SHP77 (cell line): ENCODE measurements at regions not wholly inside any gene's neighbourhood (a gene's known extent, or its start where the extent isn't known, plus 50 kb on each side); places are given as distances from the start of the nearest gene placed in this dataset.
A peak's percentile ranks its signal among the peaks of the same experiment; 100 is the strongest.

Experiments used
- DNase-seq, 2 experiments: peaks; one replicate each; lab custom pipeline; 2025; lab: John Stamatoyannopoulos, UW

DNA sequence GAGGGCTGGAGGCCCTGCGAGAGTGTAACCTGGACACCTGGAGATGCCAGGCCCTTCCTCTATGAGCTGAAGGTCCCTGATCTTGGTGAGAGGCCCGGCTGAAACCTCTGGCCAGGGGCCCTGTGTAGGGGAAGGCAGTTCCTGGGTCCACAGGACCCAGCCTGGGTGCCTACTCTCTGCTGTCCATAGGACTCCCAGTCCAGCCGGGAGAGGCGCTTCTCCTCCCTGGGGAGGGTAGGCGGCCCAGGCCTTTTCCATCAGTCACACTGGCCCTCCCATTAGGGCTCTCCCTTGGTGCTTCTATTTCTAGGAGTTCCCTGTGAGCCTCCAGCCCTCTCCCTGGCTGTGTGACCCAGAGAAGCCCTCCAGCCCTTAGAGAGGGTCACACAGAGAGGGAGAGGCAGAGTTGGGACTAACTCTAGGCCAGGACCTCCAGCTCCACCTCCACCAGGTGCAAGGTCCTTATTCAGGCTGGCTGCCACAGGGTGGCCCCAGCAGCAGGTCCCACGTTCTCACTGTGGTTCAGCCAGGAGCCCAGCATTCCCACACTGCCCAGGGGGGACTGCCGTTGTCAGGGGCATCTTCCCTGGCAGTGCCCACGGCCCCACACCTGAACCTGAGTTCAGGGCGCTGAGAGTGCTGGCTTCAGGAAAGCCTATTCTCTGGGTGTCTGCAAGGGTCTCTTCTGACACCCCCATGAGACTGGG lies 146.8 kb downstream of the SMAD6 start:
- DNase-seq: no peak

DNA sequence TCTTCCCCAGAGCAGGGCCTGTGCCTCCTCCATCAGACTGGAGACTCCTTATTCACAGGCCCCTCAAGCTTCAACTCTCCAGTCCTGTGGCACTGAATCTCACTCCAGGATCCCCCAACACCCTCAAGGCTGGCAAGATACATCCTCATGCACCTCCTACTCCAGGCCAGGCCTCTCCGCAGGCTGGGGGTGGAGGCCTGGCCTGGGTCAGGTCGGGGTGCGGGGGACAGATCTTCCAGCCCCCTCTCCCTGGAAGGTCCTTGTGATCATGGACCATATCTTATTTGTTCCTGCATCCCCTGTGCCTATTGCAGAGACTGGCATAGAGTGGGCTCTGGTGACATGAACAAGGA lies 147.3 kb downstream of the SMAD6 start:
- DNase-seq: no peak

DNA sequence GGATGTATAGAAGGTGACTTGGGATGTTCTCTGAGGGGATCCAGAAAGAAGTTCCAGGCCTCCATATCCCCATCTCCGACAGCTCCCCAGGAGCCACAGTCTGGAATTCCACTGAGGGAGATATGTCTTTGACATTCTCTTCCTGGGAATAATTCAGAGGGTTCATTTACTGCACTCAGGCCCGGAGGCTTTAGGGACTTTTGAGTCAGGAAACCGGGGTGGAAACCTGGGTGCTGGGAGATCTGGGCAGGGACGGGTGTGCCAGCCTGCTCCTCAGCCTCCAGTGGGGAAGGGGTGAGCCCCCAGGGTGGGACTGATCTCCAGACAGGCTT lies 147.7 kb downstream of the SMAD6 start:
- DNase-seq: no peak

DNA sequence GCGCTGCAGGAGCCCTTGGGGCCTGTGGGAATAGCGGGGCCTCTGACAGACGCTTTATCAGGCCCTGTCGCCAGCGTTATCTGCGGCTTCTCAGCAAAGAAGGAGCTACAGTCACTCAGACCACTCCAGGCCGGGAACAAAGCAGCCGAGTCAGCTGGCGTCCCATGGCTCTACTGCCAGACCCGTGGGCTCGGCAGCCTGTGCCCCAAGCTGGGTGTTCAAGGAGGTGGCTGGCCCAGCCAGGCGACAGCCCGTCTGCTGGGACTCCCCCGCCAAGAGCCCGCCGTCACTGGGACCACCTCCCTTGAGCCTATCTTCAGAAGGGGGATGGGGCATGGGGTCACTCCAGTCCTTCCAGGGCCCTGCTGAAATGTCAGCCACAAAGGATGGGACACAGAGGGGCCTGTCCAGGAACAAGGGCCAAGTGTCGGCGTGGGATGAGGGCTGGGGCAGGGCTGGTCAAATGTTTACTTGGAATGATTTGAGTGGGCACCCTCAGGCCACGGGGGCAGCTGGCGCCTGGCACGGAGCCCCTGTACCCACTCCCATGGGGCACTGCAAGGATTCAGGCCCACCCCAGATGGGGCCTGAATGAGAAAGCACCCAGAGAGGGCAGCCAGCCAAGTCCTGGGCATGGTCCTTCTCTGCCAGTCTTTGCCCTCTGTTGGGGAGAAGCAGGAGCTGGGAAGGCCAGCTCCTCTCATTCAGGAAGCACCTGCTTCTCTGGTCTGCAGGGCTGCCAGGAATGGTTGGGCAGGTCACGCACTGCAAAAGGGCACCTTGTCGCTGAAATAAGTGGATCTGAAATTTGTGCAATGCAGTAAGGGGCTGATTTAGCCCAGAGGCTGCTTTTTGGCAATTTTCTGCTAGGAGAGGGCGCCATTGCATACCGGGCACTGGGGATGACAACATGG lies 148.3 kb downstream of the SMAD6 start:
- DNase-seq: no peak

DNA sequence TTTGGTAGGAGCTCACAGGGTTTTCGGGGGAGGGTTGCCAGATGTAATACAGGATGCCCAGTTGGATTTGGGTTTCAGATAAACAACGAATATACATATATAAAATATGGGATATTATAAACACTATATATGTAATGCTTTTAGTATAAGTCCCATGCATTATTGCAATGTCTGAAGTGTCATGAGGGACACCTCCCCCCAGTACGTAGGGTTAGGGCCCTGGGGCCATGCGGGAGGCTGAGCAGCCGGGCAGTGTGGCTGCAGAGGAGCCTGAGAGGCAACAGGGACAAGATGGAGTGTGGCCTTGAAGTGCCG lies 148.9 kb downstream of the SMAD6 start:
- DNase-seq: no peak

DNA sequence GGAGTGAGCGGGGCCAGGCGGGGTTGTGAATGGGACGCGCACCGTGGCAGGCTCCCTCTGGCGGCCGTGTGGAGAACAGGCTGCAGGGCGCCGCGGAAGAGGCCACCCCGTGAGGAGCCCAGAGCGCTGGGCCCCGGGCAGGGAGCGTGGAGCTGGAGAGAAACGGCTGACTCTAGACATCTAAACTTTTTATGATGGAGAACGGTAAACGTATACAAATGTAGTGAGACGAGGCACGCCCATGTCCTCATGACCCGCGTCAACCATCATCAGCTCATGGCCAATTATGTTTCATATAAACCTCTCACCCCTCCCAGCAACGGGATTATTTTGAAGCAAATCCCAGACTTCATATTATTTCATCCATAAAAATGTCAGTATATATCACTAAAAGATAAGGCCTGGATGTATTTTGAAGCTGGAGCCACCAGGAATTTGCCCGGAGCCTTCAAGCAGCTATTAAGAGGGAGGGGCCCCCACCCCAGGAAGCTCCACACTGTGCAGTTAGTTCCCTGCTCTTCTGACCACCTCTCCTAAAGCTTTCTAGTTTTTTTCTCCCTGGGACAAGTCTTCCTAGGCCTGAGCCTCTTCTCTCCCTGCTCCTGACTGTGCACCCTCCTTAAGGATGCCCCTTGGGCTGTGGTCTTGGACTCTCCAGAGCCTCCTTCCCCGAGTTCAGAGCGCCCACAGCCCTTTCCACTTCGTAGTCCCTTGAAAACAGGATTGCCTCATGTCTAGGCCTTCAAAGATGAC lies 149.5 kb downstream of the SMAD6 start:
- DNase-seq: peak; percentile 70 to 82

DNA sequence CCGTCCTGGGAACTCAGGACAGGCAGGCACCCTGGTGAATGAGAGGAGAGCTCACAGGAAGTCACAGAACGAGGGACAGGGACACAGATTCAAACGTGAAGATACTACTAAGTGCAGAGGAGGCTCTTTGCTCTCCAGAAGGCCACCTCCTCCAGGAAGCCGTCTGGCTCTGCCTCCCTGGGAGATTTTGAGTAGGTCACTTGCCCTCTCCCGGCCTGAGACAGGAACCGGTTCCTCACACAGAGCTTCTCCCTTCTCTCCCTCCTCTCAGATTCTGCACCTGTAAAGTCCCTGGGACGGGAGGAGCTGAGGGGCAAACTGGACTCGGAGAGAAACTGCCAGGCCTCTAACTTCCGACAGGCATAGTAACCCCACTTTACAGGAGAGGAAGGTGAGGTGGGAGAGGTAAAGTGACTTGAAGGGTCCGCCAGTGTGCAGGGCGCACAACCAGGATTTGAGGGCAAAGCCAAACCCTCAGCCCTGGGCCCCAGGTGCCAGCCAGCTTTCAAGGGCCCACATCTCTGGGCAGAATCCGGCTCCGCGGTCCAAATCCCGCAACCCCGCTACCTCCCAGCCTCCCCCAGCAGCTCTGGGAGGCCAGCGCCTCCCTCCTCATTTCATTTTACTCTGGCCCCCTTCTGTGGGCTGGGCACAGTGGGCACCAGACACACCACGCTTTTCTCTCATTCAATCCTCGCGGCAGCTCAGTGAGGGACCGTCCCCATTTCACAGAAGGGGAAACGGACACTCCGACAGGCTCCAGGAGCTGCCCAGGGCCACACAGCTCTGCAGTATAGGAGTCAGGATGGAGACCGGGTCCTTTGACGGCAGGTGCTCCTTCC lies 150.2 kb downstream of the SMAD6 start:
- DNase-seq: no peak

DNA sequence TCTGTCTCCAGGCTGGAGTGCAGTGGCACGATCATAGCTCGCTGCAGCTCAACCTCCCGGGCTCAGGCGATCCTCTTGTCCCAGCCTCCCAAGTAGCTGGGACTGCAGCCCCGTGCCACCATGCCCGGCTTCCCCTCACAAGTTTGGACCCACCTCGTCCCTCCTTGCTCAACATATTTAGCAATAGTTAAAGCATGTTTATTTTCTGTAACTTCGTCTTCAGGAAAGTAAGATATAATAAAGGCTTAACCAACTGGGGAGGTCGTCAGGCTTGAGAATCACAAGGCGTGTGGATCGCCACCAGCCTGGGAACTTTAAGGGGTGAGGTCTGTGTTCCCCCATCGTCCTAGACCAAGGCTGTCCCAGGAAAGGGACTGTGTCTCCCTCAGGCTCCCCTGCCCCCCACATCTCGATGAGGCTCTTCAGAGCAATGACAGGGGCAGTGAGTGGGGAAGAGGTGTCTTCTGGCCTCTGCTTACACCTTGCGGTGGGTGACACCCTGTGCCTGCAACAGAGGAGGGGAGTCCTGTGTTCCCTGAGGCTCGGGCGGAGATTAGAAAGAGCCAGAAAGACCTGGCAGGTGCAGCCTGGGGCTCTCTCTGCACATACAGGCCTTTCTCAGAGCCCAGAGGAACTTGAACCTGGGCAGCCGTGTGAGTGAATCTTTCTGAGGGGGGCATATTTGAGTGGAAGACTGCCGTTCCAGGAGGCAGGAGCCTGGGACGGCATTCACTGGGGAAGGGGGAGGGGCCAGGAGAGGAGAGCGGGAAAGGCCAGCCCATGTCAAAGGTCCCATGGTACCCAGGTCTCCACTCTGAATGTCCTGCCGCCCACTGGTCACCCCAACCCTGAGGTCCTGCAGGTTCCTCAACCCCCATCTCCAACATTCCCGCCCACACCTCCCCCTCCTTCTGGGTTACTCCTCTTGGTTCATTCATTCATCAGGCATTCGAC lies 152.3 kb downstream of the SMAD6 start:
- DNase-seq: no peak

DNA sequence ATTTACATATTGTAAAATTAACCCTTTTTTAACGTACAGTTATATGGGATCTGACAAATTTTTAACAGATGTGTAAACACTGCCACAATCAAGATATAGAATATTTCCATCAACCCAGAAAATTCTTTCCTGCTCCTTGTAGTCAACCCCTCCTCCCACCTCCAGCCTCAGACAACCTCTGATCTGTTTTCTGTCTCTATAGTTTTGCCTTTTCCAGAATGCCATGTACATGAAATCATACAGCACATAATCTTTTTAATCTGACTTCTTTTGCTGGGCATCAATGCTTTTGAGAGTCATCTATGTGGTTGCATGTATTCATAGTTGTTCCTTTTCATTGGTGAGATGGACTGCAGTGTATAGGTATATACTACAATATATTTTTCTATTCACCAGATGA lies 153.0 kb downstream of the SMAD6 start:
- DNase-seq: no peak

DNA sequence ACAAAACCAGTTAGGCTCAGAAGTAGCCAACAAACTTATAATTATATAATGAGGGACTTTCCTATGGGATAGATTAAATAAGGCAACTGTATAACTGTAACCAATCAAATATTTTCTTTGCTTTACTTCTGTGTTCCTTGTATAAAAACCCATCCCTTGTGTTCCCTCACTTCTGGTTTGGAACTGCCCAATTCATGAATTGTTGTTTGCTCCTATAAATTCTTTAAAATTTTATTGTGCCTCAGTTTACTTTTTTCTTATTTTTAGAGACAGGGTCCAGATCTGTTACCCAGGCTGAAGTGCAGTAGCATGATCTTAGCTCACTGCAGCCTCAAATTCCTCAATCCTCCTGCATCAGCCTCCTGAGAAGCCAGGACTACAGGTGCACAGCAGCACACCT lies 155.7 kb downstream of the SMAD6 start:
- no peak for DNase-seq

DNA sequence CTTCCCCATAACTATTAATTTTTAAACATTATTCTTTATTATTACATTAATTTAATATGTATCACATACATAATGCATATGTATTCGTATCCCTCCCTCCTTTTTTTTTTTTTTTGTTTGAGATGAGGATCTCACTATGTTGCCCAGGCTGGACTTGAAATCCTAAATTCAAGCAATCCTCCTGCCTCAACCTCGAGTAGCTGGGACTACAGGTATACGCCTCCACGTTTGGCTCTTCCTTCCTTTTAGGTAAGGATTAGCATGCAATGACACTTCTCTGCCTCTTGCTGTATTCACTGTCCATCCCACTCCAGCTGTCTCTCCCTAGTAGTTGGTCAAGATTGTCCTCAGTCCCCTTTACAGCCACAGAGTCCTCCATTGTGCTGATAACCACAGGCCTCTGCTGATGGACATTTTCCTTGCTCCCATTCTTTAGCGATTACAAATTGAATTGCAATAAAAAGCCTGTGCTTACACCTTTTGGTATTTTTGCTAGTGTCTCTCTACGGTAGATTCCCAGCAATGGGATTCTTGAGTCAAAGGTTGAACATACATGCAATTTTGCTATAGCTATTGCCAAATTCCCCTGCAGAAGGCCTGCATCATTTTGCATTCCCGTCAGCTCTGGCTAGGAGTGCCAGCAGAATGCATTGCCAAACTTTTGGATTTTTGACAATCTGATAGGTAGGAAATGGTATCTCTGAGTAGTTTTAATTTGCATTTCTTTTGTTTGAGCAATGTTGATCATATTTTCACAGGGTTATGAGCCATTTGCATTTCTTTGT lies 156.6 kb downstream of the SMAD6 start:
- no peak for DNase-seq

DNA sequence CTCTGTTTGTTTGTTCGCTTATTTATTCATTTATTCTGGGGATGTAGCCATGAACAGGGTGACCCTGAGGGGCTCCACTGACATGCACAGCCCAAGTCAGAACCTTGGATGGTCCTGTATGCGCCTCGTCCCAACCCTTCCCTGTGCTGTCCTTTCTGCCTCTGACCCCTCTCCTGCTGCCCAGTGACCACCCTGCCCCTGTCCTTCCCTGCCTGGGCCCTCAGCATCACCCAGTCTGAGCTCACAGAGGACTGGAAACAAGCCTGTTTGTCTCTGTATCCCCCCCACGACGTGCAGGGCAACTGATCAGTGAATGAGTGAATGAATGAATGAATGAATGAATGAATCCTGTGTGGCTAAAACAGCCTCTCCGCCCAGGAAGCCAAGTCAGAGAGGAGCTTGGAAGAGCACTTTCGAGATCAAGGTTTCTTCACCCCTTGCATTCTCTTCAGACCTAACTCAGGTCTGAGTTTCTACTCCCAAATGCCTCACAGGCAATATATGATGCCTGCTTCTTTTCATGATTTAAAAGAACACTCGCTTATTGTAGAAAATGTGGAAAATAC lies 157.7 kb downstream of the SMAD6 start:
- DNase-seq: no peak

DNA sequence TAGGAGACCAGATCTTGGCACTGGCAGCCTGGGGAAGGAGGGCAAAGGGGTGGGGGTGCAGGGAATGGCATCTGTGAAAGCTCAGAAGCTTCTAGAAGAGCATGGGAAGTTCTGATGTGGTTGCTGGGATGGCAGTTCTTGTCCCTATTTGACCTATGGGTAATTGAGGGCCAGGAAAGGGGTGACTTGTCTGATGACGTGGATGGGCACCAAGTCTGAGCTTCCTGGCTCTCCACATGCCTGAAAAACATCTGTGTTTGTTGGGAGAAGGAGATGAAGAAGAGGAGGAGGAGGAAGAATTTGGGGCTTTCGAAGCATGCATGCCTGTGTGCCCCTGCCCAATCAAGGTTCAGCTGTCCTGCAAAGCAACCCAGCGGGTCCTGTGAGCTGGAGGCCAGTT lies 158.8 kb downstream of the SMAD6 start:
- DNase-seq: no peak

DNA sequence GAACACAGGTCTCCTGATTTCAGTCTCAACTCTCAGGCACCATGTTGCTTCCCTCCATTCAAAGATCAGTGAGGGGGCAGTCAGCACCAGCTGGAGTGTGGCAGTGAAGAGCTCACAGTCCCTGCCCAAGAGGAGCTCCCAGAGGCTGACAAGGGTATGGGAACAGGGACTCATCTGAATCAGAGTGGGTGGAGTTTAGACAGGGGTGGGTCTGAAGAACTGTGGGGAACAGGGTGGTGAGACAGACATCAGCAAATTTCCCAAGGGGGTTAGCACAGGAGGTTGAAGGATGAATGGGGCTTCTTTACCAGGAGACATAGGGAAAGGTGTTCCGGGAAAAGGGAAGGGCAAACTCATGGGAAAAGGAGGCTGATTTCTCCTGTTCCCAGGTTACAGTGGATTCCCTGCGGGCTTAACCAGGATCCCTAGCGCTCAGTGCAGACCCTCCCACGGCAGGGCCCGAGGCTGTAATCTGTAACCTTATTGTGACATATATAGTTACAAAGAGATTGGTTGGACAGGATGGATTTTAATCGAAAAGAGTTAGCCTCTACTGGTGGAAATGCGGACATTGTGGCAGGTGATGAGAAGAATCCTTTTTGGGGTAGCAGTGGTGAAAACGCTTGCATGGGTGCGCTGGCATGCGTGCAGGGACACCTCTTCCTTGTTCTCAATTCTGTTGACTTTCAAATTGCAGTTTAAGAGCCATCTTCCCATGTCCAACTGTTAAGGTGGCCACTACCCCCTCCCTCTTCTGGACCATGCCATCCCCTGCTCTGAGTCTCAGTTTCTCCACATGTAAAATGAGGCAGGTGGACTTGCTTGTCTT lies 160.3 kb downstream of the SMAD6 start:
- no peak for DNase-seq

DNA sequence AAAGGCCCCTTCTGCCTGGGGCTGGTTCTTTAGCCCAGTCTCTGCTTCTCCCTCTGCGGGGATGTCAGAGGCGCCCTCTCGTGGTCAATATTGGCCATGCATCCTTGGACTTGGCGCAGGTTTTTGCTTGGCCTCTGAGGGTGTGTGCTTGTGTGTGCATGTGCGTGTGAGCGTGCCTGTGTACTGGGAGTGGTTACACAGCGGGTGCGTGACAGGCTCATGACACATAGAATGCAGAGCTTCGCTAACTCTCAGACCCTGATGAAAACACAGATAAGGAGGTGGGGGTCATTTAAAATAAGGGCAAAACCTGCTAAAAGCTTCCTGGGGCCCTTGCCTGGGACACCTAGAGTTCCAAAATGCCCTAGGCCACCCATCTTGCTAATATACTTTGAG lies 160.9 kb downstream of the SMAD6 start:
- DNase-seq: peak; percentile 49 to 68

DNA sequence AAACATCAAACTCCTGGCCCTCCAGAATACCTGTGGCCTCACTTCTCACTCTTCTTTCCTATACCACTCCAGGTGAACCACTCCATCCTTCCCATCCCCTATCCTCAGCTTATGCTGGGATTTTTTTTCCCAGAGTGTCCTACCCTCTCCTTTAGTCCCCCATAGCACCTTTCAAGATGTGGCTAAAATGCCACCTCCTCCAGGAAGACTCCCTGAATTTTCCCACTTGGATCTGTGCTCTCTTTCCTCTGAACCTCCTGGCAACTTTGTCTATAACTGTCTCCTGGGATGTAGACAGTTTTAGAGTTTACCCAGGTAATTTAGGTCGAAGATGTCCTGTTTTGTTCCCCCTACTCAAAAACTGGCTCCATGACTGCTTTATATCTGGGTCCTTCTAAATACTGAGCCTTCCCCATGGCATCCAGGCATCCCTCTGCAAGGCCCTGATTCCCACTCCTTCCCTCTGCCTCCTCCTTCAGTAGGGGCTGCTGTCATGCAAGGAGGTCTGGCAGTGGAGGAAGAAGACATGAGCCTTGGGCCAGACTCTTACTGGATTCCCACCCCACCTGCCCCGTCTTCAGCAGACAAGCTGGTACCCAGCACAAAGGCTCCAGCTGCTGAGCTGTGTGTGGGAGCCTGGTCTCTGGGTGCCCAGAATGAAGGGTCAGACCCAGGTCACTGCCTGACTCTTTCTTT lies 161.5 kb downstream of the SMAD6 start:
- no peak for DNase-seq

DNA sequence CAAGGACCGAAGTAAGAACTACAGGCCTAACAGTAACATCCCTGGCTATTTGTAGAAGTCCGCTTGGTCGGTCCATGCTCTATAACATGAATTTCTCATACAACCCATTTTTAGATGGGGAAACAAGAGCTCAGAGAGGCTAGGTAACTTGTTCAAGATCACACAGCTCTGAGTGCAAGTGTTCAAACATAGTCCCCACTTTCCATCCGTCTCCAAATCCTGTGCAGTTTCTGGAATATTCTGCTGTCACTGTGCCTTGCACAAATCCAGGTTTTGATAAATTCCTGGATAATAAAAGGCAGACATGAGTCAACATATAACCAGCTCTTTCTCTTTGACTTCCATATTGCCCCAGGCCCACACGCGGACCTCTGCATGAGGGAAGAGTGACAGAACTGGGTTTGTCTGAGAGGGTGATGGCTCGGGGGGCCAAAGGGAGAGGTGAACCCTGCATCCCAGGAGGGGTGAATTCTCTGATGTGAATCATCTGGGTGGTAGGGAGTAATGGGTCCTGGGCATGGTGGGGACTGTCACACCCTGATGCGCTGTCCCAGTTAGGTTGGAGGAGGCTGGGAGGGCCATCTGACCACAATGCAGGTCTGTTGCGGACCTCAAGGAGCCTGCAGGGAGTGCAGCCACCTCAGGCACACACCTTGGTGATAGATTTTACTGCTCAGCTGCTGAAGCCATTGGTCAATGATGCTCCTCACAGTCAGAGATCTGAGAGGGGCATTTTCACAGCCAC lies 162.2 kb downstream of the SMAD6 start:
- DNase-seq: no peak

DNA sequence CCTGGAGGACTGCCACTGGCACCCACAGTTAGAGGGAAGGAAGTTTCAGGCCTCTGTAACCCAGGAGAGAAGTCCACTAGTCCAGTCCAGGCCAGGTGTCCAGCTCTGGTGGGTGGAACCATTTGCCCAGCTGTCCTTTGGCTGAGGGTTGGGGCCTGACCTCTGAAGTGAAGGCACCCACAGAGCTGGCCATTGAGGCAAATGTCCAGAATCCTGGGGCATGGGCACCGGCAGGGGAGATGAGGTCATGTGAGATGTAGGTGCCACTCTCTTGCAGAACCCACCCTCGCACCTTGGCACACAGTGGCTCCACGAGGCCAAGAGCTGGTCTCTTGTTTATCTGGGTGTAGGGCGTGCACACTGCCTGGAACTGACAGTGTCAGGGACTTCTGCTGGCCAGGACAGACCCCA lies 162.8 kb downstream of the SMAD6 start:
- DNase-seq: no peak
